ENCODE measurements at regions not wholly inside any gene's neighbourhood (a gene's known extent, or its start where the extent isn't known, plus 50 kb on each side); places are given as distances from the start of the nearest gene placed in this dataset.
A peak's percentile ranks its signal among the peaks of the same experiment; 100 is the strongest.
"Not testable (repeated sequence)": the region's sequence is repeated elsewhere in the genome, so short reads cannot be mapped to it uniquely, and the experiment has no call there.

- no peak for DNase-seq
Measured at GRCh38 chr3:34396288-34396687, 597.9 kb downstream of the PDCD6IP start.

GRCh38 chr3:34396956-34397355 lies 598.5 kb downstream of the PDCD6IP start:
- DNase-seq: no peak

GRCh38 chr3:34399401-34399800 lies 601.0 kb downstream of the PDCD6IP start:
- no peak for DNase-seq

- DNase-seq: no peak
Measured at GRCh38 chr3:34405159-34405558, 606.7 kb downstream of the PDCD6IP start.

GRCh38 chr3:34407281-34407680 lies 608.9 kb downstream of the PDCD6IP start:
- DNase-seq: no peak

GRCh38 chr3:34408088-34408487 lies 609.7 kb downstream of the PDCD6IP start:
- no peak for DNase-seq

- no peak for DNase-seq
Measured at GRCh38 chr3:34411596-34411995, 613.2 kb downstream of the PDCD6IP start.

- DNase-seq: no peak
Measured at GRCh38 chr3:34419801-34420200, 621.4 kb downstream of the PDCD6IP start.

GRCh38 chr3:34421762-34422161 lies 623.3 kb downstream of the PDCD6IP start:
- DNase-seq: no peak

GRCh38 chr3:34439796-34440195 lies 641.4 kb downstream of the PDCD6IP start:
- no peak for DNase-seq

- DNase-seq: no peak
Measured at GRCh38 chr3:34444137-34444536, 645.7 kb downstream of the PDCD6IP start.

- DNase-seq: no peak
Measured at GRCh38 chr3:34449305-34449704, 650.9 kb downstream of the PDCD6IP start.

- DNase-seq: no peak
Measured at GRCh38 chr3:34463414-34463813, 665.0 kb downstream of the PDCD6IP start.

- DNase-seq: no peak
Measured at GRCh38 chr3:34464646-34465045, 666.2 kb downstream of the PDCD6IP start.

- no peak for DNase-seq
Measured at GRCh38 chr3:34475851-34476250, 677.4 kb downstream of the PDCD6IP start.

- DNase-seq: no peak
Measured at GRCh38 chr3:34483311-34483887, 685.0 kb downstream of the PDCD6IP start.

- no peak for DNase-seq
Measured at GRCh38 chr3:34504366-34504765, 705.9 kb downstream of the PDCD6IP start.

- no peak for DNase-seq
Measured at GRCh38 chr3:34504775-34505174, 706.3 kb downstream of the PDCD6IP start.

- DNase-seq: no peak
Measured at GRCh38 chr3:34508732-34509131, 710.3 kb downstream of the PDCD6IP start.

GRCh38 chr3:34511891-34512290 lies 713.5 kb downstream of the PDCD6IP start:
- no peak for DNase-seq

GRCh38 chr3:34519008-34519407 lies 720.6 kb downstream of the PDCD6IP start:
- DNase-seq: not testable (repeated sequence)

GRCh38 chr3:34531156-34531555 lies 732.7 kb downstream of the PDCD6IP start:
- no peak for DNase-seq

GRCh38 chr3:34533451-34533850 lies 735.0 kb downstream of the PDCD6IP start:
- DNase-seq: peak; percentile 32

GRCh38 chr3:34534013-34534412 lies 735.6 kb downstream of the PDCD6IP start:
- DNase-seq: no peak

GRCh38 chr3:34544136-34544535 lies 745.7 kb downstream of the PDCD6IP start:
- no peak for DNase-seq

All from left hindlimb (tissue), 1 donor.